K562 (cell line): ENCODE measurements at regions not wholly inside any gene's neighbourhood (a gene's known extent, or its start where the extent isn't known, plus 50 kb on each side); places are given as distances from the start of the nearest gene placed in this dataset.
"Not testable (repeated sequence)": the region's sequence is repeated elsewhere in the genome, so short reads cannot be mapped to it uniquely, and the experiment has no call there.

Experiments
- BRD4 ChIP-seq: fragments of 200-600 bp; sonication (generic); IDR thresholded peaks from 2 replicates; pipeline ENCODE4 v1.6.1; 2017; ENCODE audit warnings: inconsistent platforms
- BRF1 ChIP-seq: IDR thresholded peaks from 3 replicates; pipeline ENCODE4 v1.6.1; 2011; ENCODE audit warnings: borderline replicate concordance, mild to moderate bottlenecking; ENCODE audit not compliant: insufficient read length; ENCODE audit errors: extremely low read depth
- CBX1 ChIP-seq: sonication (generic); IDR thresholded peaks from 2 replicates; pipeline ENCODE4 v1.6.1; 2016; ENCODE audit warnings: antibody characterized with exemption, low read depth, mild to moderate bottlenecking
- JUN ChIP-seq, 2 experiments: sonication (generic) in 1 of 2; formaldehyde crosslinking in 1 of 2; IDR thresholded peaks; 2 replicates each; pipeline versions ENCODE4 v1.6.1 to v1.8.0; 2012 to 2022; ENCODE audit warnings: borderline replicate concordance in 2 of 2, mild to moderate bottlenecking in 2 of 2, improper control_type of control experiment in 1 of 2, low read depth in 1 of 2, low read length in 1 of 2, missing genetic modification reagents in 1 of 2
- MNT ChIP-seq, 2 experiments: fragments of 450-650 bp; conservative IDR thresholded peaks; 2 replicates each; pipeline ENCODE4 v1.6.1; 2017; ENCODE audit warnings: mild to moderate bottlenecking in 2 of 2, moderate library complexity in 2 of 2
- POLR2A ChIP-seq: fragments of 450-650 bp; conservative IDR thresholded peaks from 2 replicates; pipeline ENCODE4 v1.6.1; 2016
- ZZZ3 ChIP-seq: fragments of 450-650 bp; IDR thresholded peaks from 2 replicates; pipeline ENCODE4 v1.6.1; 2016; ENCODE audit warnings: antibody characterized with exemption, mild to moderate bottlenecking, moderate library complexity
- TF ChIP-seq, protein P1 (sequence below), 3 experiments: IDR thresholded peaks in 2 of 3; conservative IDR thresholded peaks in 1 of 3; 2 replicates each; pipeline ENCODE4 v1.5.1; 2011 to 2012; ENCODE audit warnings: low read length in 3 of 3, mild to moderate bottlenecking in 3 of 3, control low read depth in 2 of 3, improper control_type of control experiment in 1 of 3, inconsistent platforms in 1 of 3, low read depth in 1 of 3, mixed read lengths in 1 of 3, moderate library complexity in 1 of 3; ENCODE audit not compliant: insufficient read depth in 2 of 3

- not testable (repeated sequence) for TF ChIP-seq MNT (conservative IDR thresholded peaks at IDR 0.05); BRD4; CBX1; JUN (IDR thresholded peaks at IDR 0.05; ENCODE audit: borderline replicate concordance, low read depth, low read length); JUN (CRISPR knock-in tag; IDR thresholded peaks at IDR 0.05; ENCODE audit: borderline replicate concordance); ZZZ3; BRF1; POLR2A
- TF ChIP-seq, protein P1, sequence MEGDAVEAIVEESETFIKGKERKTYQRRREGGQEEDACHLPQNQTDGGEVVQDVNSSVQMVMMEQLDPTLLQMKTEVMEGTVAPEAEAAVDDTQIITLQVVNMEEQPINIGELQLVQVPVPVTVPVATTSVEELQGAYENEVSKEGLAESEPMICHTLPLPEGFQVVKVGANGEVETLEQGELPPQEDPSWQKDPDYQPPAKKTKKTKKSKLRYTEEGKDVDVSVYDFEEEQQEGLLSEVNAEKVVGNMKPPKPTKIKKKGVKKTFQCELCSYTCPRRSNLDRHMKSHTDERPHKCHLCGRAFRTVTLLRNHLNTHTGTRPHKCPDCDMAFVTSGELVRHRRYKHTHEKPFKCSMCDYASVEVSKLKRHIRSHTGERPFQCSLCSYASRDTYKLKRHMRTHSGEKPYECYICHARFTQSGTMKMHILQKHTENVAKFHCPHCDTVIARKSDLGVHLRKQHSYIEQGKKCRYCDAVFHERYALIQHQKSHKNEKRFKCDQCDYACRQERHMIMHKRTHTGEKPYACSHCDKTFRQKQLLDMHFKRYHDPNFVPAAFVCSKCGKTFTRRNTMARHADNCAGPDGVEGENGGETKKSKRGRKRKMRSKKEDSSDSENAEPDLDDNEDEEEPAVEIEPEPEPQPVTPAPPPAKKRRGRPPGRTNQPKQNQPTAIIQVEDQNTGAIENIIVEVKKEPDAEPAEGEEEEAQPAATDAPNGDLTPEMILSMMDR (IDR thresholded peaks at IDR 0.05 in 2 of 3, conservative IDR thresholded peaks at IDR 0.05 in 1 of 3; ENCODE audit: insufficient read depth in 2 of 3, low read depth in 1 of 3, low read length in 3 of 3), result not testable (repeated sequence)
Measured at GRCh38 chr14:27760367-27760766, 1006.2 kb upstream of the FOXG1 start.
